ENCODE measurements at regions not wholly inside any gene's neighbourhood (a gene's known extent, or its start where the extent isn't known, plus 50 kb on each side); places are given as distances from the start of the nearest gene placed in this dataset.
"Not testable (repeated sequence)": the region's sequence is repeated elsewhere in the genome, so short reads cannot be mapped to it uniquely, and the experiment has no call there.

GRCh38 chr6:60681806-60682205 lies 1604.2 kb downstream of the KHDRBS2 start:
- Histone ChIP-seq H3K9me3 (no peaks in the 10 kb centered on the region), H3K36me3 (ENCODE audit: low read depth) (no peaks in the 10 kb centered on the region), H3K4me1 (ENCODE audit: low read depth) (no peaks in the 10 kb centered on the region), H3K4me3 (no peak overlapping the region)
- intact Hi-C loops (cut with DNase I, micrococcal nuclease), result no loop called here
- no peak for DNase-seq
- TF ChIP-seq CTCF (IDR thresholded peaks at IDR 0.05), result no peak
- no peak for ATAC-seq

- ATAC-seq (no peak), DNase-seq (no peak)
- intact Hi-C loops (cut with DNase I, micrococcal nuclease), result no loop called here
- TF ChIP-seq CTCF (IDR thresholded peaks at IDR 0.05), result no peak
- H3K4me1 ChIP-seq (ENCODE audit: low read depth), result no peaks in the 10 kb centered on the region
- no peaks in the 10 kb centered on the region for H3K36me3 ChIP-seq (ENCODE audit: low read depth)
- H3K9me3 ChIP-seq, result peaks cover 3% of the 10 kb centered on the region
- H3K4me3 ChIP-seq, result no peak overlapping the region
These were observed 1606.8 kb downstream of the KHDRBS2 start for GRCh38 chr6:60679175-60679574.

- Histone ChIP-seq H3K9me3 (peaks cover 3% of the 10 kb centered on the region), H3K36me3 (ENCODE audit: low read depth) (no peaks in the 10 kb centered on the region), H3K4me1 (ENCODE audit: low read depth) (no peaks in the 10 kb centered on the region), H3K4me3 (no peak overlapping the region)
- intact Hi-C loops (cut with DNase I, micrococcal nuclease), result no loop called here
- no peak for TF ChIP-seq CTCF (IDR thresholded peaks at IDR 0.05)
- DNase-seq (no peak), ATAC-seq (no peak)
These were observed 1614.7 kb downstream of the KHDRBS2 start for GRCh38 chr6:60671369-60671768.

GRCh38 chr6:60670036-60670435 lies 1616.0 kb downstream of the KHDRBS2 start:
- DNase-seq (no peak), ATAC-seq (no peak)
- Histone ChIP-seq H3K36me3 (ENCODE audit: low read depth) (no peaks in the 10 kb centered on the region), H3K4me1 (ENCODE audit: low read depth) (no peaks in the 10 kb centered on the region), H3K4me3 (no peak overlapping the region), H3K9me3 (peaks cover 6% of the 10 kb centered on the region)
- no peak for TF ChIP-seq CTCF (IDR thresholded peaks at IDR 0.05)
- intact Hi-C loops (cut with DNase I, micrococcal nuclease), result no loop called here

GRCh38 chr6:60668428-60668827 lies 1617.6 kb downstream of the KHDRBS2 start:
- no peak for TF ChIP-seq CTCF (IDR thresholded peaks at IDR 0.05)
- DNase-seq, result no peak
- H3K4me3 ChIP-seq, result no peak overlapping the region
- H3K4me1 ChIP-seq (ENCODE audit: low read depth), result no peaks in the 10 kb centered on the region
- intact Hi-C loops (cut with DNase I, micrococcal nuclease), result no loop called here
- H3K36me3 ChIP-seq (ENCODE audit: low read depth), result no peaks in the 10 kb centered on the region
- no peak for ATAC-seq
- peaks cover 6% of the 10 kb centered on the region for H3K9me3 ChIP-seq

- H3K4me1 ChIP-seq (ENCODE audit: low read depth); H3K36me3 ChIP-seq (ENCODE audit: low read depth); H3K4me3 ChIP-seq; H3K9me3 ChIP-seq; ATAC-seq; intact Hi-C loops (cut with DNase I, micrococcal nuclease); DNase-seq: not testable (repeated sequence)
These were observed 1622.8 kb downstream of the KHDRBS2 start for GRCh38 chr6:60663199-60663598.
